ENCODE measurements at regions not wholly inside any gene's neighbourhood (a gene's known extent, or its start where the extent isn't known, plus 50 kb on each side); places are given as distances from the start of the nearest gene placed in this dataset.

DNA sequence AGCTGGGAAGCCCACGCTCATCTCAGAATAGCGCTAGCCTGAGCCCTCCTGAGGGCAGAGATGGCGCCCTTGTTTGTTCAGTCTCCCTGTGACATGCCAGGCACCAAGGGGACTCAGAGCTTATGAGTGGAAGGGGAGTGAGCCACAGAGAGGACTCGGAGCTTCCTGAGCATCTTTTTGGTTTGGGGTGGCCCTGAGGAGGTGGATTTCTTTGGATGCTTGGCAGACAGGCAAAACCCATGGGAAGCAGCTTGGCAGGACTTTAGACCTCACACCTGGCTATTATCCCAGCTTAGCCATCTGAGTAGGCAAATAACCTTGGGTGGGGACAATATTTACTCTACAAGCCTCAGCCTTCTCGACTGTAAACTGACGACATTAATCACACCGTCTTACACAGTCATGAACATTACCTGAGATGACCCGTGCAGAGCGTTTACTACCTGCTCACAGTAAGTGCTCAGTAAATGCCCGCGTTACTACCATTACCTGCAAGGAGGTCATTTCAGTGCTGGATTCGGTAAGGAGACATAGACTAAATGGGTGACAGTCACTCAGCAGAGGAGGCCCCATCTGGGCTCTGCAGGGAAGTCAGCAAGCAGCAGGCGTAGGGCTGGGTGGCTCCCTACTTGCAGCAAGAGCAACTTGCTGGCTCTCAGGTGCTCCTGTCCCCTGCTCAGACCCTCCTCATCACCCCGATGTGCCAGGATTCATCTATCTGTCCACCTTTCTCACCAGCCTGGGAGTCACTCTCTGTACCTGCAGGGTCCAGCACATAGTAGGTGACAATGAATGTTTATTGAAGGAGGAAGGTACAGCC lies 54.9 kb downstream of the KLHDC7A start:
- intact Hi-C loops (cut with micrococcal nuclease): no loop called here
- no peak overlapping the region for H3K27ac Mint-ChIP-seq
- no peak overlapping the region for H3K4me3 ChIP-seq (ENCODE audit: low read length)

GRCh38 chr1:18536356-18536755 lies 55.6 kb downstream of the KLHDC7A start:
- Histone ChIP-seq H3K27me3 (ENCODE audit: control insufficient read depth, insufficient read depth, low read length) (no peaks in the 10 kb centered on the region), H3K4me1 (ENCODE audit: control insufficient read depth, insufficient read depth, low read length) (no peaks in the 10 kb centered on the region), H3K27ac (ENCODE audit: low read length) (no peak overlapping the region), H3K4me3 (ENCODE audit: low read length) (no peak overlapping the region), H3K36me3 (ENCODE audit: control insufficient read depth, insufficient read depth, low read length) (no peaks in the 10 kb centered on the region), H3K9me3 (ENCODE audit: control insufficient read depth, insufficient read depth, low read length) (no peaks in the 10 kb centered on the region)
- no peak overlapping the region for H3K4me3 Mint-ChIP-seq
- no peak overlapping the region for H3K27ac Mint-ChIP-seq
- DNase-seq (peak in 1 of 2 donors; percentile 5), ATAC-seq (no peak)
- TF ChIP-seq, protein P1, sequence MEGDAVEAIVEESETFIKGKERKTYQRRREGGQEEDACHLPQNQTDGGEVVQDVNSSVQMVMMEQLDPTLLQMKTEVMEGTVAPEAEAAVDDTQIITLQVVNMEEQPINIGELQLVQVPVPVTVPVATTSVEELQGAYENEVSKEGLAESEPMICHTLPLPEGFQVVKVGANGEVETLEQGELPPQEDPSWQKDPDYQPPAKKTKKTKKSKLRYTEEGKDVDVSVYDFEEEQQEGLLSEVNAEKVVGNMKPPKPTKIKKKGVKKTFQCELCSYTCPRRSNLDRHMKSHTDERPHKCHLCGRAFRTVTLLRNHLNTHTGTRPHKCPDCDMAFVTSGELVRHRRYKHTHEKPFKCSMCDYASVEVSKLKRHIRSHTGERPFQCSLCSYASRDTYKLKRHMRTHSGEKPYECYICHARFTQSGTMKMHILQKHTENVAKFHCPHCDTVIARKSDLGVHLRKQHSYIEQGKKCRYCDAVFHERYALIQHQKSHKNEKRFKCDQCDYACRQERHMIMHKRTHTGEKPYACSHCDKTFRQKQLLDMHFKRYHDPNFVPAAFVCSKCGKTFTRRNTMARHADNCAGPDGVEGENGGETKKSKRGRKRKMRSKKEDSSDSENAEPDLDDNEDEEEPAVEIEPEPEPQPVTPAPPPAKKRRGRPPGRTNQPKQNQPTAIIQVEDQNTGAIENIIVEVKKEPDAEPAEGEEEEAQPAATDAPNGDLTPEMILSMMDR (IDR thresholded peaks at IDR 0.05): no peak
- H3K9me3 Mint-ChIP-seq: no peaks in the 10 kb centered on the region
- no peaks in the 10 kb centered on the region for H3K36me3 Mint-ChIP-seq
- H3K4me1 Mint-ChIP-seq: no peaks in the 10 kb centered on the region
- 77% methylated on average over 2 of the region's 2 CpGs for WGBS (ENCODE audit: insufficient coverage)
- H3K27me3 Mint-ChIP-seq (ENCODE audit: low read depth in 2 of 2): peaks cover 15 to 16% of the 10 kb centered on the region in 2 donors
- intact Hi-C loops (cut with micrococcal nuclease): no loop called here

More for the DNA sequence above, 54.9 kb downstream of the KLHDC7A start:
- H3K9me3 ChIP-seq (ENCODE audit: control insufficient read depth, insufficient read depth, low read length): no peaks in the 10 kb centered on the region
- H3K27ac ChIP-seq (ENCODE audit: low read length): no peak overlapping the region
- no peaks in the 10 kb centered on the region for H3K27me3 ChIP-seq (ENCODE audit: control insufficient read depth, insufficient read depth, low read length)
- Mint-ChIP-seq H3K27me3 (ENCODE audit: low read depth in 2 of 2) (peaks cover 17 to 23% of the 10 kb centered on the region in 2 donors), H3K4me1 (no peaks in the 10 kb centered on the region), H3K36me3 (no peaks in the 10 kb centered on the region), H3K9me3 (no peaks in the 10 kb centered on the region), H3K4me3 (no peak overlapping the region)
- ATAC-seq (no peak), DNase-seq (no peak)
- TF ChIP-seq, protein P1 (IDR thresholded peaks at IDR 0.05): no peak
- no peaks in the 10 kb centered on the region for H3K4me1 ChIP-seq (ENCODE audit: control insufficient read depth, insufficient read depth, low read length)
- 86% methylated on average over 14 of the region's 14 CpGs for WGBS (ENCODE audit: insufficient coverage)
- no peaks in the 10 kb centered on the region for H3K36me3 ChIP-seq (ENCODE audit: control insufficient read depth, insufficient read depth, low read length)

- no peak for ATAC-seq
- intact Hi-C loops (cut with micrococcal nuclease): no loop called here
- 81% methylated on average over 9 of the region's 9 CpGs for WGBS (ENCODE audit: insufficient coverage)
- H3K36me3 Mint-ChIP-seq: no peaks in the 10 kb centered on the region
- Histone ChIP-seq H3K4me1 (ENCODE audit: control insufficient read depth, insufficient read depth, low read length) (no peaks in the 10 kb centered on the region), H3K36me3 (ENCODE audit: control insufficient read depth, insufficient read depth, low read length) (no peaks in the 10 kb centered on the region), H3K4me3 (ENCODE audit: low read length) (no peak overlapping the region), H3K27me3 (ENCODE audit: control insufficient read depth, insufficient read depth, low read length) (no peaks in the 10 kb centered on the region), H3K9me3 (ENCODE audit: control insufficient read depth, insufficient read depth, low read length) (no peaks in the 10 kb centered on the region), H3K27ac (ENCODE audit: low read length) (no peak overlapping the region)
- DNase-seq: no peak
- H3K27ac Mint-ChIP-seq: no peak overlapping the region
- no peaks in the 10 kb centered on the region for H3K4me1 Mint-ChIP-seq
- TF ChIP-seq, protein P1 (IDR thresholded peaks at IDR 0.05): no peak
- no peaks in the 10 kb centered on the region for H3K9me3 Mint-ChIP-seq
- H3K27me3 Mint-ChIP-seq (ENCODE audit: low read depth in 2 of 2): peaks cover 14 to 17% of the 10 kb centered on the region in 2 donors
- H3K4me3 Mint-ChIP-seq: no peak overlapping the region
Observed at GRCh38 chr1:18536915-18537314, 56.2 kb downstream of the KLHDC7A start.
